Transverse colon (tissue), 4 donors: ENCODE measurements at regions not wholly inside any gene's neighbourhood (a gene's known extent, or its start where the extent isn't known, plus 50 kb on each side); places are given as distances from the start of the nearest gene placed in this dataset.

ENCODE experiments used
- CTCF ChIP-seq, 5 experiments: fragments of 200-600 bp in 3 of 5; fragments of 450-650 bp in 2 of 5; sonication (generic) in 3 of 5; IDR thresholded peaks; 1 replicate in 2 of 5; 2 replicates in 3 of 5; pipeline ENCODE4 v1.5.1; 2016 to 2017; ENCODE audit warnings: antibody characterized with exemption in 5 of 5, inconsistent platforms in 3 of 5, mild to moderate bottlenecking in 2 of 5, moderate library complexity in 1 of 5
- EP300 ChIP-seq: sonication (generic); formaldehyde crosslinking; IDR thresholded peaks from one replicate; pipeline ENCODE4 v1.6.1; 2017; ENCODE audit warnings: antibody characterized with exemption, low read depth
- POLR2A ChIP-seq: fragments of 450-650 bp; IDR thresholded peaks from one replicate; pipeline ENCODE4 v1.6.1; 2016; ENCODE audit warnings: antibody characterized with exemption, mild to moderate bottlenecking, moderate library complexity
- POLR2AphosphoS5 ChIP-seq, 3 donors: sonication (generic); formaldehyde crosslinking; IDR thresholded peaks; one replicate each; pipeline ENCODE4 v1.6.1; 2016; ENCODE audit warnings: antibody characterized with exemption in 3 of 3

GRCh38 chr2:144896341-144896740 is 376.4 kb upstream of the ZEB2 start:
- TF ChIP-seq POLR2A = no peak
- no peak for TF ChIP-seq CTCF (IDR thresholded peaks at IDR 0.05)
- no peak for TF ChIP-seq POLR2AphosphoS5 (IDR thresholded peaks at IDR 0.05)
- TF ChIP-seq EP300 = no peak
